Cardiac fibroblast (primary cell): ENCODE measurements at regions not wholly inside any gene's neighbourhood (a gene's known extent, or its start where the extent isn't known, plus 50 kb on each side); places are given as distances from the start of the nearest gene placed in this dataset.
"Not testable (repeated sequence)": the region's sequence is repeated elsewhere in the genome, so short reads cannot be mapped to it uniquely, and the experiment has no call there.

Source experiments
- DNase-seq, 2 donors: peaks; one replicate each; pipeline versions ENCODE4 v3.0.0 to v3.0.0-alpha.2; 2010; ENCODE audit warnings: low read depth in 2 of 2
- H3K4me3 ChIP-seq, 2 donors: replicated peaks in 1 of 2; 1 replicate in 1 of 2; 2 replicates in 1 of 2; pipeline ENCODE4 v1.5.1; 2011; ENCODE audit warnings: low read depth in 2 of 2, low read length in 2 of 2, mild to moderate bottlenecking in 2 of 2, moderate library complexity in 1 of 2
- TF ChIP-seq, protein P1 (sequence below): IDR thresholded peaks from one replicate; pipeline ENCODE4 v1.5.1; 2011; ENCODE audit warnings: low read depth, mild to moderate bottlenecking, low read length, inconsistent platforms

GRCh38 chr12:83317595-83317994, 630.9 kb downstream of the TMTC2 start:
- H3K4me3 ChIP-seq, result no peak overlapping the region
- TF ChIP-seq, protein P1, sequence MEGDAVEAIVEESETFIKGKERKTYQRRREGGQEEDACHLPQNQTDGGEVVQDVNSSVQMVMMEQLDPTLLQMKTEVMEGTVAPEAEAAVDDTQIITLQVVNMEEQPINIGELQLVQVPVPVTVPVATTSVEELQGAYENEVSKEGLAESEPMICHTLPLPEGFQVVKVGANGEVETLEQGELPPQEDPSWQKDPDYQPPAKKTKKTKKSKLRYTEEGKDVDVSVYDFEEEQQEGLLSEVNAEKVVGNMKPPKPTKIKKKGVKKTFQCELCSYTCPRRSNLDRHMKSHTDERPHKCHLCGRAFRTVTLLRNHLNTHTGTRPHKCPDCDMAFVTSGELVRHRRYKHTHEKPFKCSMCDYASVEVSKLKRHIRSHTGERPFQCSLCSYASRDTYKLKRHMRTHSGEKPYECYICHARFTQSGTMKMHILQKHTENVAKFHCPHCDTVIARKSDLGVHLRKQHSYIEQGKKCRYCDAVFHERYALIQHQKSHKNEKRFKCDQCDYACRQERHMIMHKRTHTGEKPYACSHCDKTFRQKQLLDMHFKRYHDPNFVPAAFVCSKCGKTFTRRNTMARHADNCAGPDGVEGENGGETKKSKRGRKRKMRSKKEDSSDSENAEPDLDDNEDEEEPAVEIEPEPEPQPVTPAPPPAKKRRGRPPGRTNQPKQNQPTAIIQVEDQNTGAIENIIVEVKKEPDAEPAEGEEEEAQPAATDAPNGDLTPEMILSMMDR, result no peak
- DNase-seq, result no peak

DNA sequence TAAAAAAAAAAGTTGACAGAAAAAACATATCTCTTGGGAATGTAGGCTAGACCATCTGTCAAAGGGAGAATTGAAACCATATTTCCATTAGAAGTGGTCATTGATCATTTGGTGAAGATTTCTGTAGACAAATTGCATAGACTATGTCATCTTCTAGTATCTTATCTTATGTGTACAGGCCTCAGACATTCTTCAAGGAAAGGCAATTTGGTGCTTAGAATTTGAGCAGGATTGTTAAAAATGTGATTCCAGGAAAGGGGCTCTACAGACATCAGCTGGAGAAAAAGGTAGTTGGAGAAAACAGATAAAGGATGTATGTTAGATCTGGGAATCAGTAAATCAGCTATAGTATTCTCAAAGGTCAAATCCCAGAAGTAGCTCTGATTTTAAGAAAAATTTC, 627.1 kb downstream of the TMTC2 start:
- H3K4me3 ChIP-seq, result no peak overlapping the region
- DNase-seq, result no peak
- TF ChIP-seq, protein P1, result no peak

DNA sequence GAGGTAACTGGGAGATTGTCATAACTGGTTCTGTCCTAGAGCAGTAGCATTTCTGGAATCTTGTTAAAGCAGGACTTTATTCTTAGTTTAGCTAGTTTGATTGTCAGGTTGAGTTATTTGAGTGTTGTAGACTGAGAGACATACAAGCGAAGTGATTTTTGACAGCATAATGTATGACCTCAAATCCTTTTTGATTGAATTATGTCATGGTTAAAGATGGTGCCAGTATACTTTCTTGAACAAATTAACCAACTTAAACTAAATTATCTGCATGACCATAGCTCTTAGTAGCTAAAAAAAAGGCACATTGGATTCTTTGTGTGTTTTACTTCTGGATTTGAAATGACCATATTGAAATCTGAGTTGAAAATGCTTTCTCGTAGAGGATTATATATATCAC, 626.6 kb downstream of the TMTC2 start:
- no peak for DNase-seq
- H3K4me3 ChIP-seq, result no peak overlapping the region
- TF ChIP-seq, protein P1, result no peak

DNA sequence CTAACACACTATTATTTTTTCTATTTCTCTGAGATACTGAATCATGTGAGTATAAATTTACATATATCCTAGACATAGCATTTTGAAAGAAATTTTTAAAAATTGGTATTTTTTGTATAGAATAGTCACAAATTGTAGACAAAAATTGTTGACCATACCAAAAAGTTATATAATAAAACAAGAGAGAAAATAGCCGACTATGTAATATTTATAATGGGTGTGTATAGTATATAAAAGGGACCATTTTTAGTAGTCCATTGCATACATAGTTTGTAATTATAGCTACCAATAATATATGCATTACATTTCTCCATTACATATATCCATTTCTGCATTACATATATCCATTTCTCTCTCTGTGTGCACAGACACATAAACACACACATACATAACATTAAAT, 590.2 kb downstream of the TMTC2 start:
- no peak overlapping the region for H3K4me3 ChIP-seq
- TF ChIP-seq, protein P1, result no peak
- no peak for DNase-seq

GRCh38 chr12:83271201-83271600, 584.5 kb downstream of the TMTC2 start:
- DNase-seq, result no peak
- TF ChIP-seq, protein P1, result no peak
- no peak overlapping the region for H3K4me3 ChIP-seq

- no peak for DNase-seq
- TF ChIP-seq, protein P1, result no peak
These were observed 579.1 kb downstream of the TMTC2 start for GRCh38 chr12:83265808-83266207.

DNA sequence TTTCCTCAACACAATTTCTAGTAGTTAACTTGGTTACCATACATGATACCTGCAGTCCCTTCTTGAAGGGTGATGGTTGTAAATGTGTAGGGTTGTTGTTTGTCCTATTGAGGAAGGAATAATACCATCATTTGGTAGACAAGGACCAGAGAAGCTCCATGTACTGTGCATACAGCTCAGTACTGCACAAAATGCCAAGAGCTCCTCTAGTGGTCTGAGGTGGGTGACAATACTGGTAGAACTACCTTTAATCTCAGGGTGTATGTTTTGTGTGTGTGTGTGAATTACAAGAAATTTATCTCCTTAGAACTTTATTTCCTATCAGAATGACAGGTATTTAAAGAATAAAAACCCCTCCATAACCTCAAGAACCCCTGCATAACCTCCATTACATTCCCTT, 575.3 kb downstream of the TMTC2 start:
- DNase-seq, result no peak
- TF ChIP-seq, protein P1, result no peak
- no peak overlapping the region for H3K4me3 ChIP-seq

More at GRCh38 chr12:83265808-83266207, 579.1 kb downstream of the TMTC2 start:
- H3K4me3 ChIP-seq, result no peak overlapping the region

DNA sequence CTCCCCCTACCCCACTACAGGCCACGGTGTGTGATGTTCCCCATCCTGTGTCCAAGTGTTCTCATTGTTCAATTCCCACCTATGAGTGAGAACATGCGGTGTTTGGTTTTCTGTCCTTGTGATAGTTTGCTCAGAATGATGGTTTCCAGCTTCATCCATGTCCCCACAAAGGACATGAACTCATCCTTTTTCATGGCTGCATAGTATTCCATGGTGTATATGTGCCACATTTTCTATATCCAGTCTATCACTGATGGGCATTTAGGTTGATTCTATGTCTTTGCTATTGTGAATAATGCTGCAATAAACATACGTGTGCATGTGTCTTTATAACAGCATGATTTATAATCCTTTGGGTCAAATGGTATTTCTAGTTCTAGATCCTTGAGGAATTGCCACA, 573.4 kb downstream of the TMTC2 start:
- not testable (repeated sequence) for DNase-seq, H3K4me3 ChIP-seq
